Hepatocyte (in vitro differentiated cells): ENCODE measurements at regions not wholly inside any gene's neighbourhood (a gene's known extent, or its start where the extent isn't known, plus 50 kb on each side); places are given as distances from the start of the nearest gene placed in this dataset.

Experiments
- EZH2 ChIP-seq: fragments of 200-600 bp; sonication (generic); IDR thresholded peaks from 2 replicates; pipeline ENCODE4 v1.6.1; 2016; ENCODE audit warnings: antibody characterized with exemption, mild to moderate bottlenecking, borderline replicate concordance
- EZH2phosphoT487 ChIP-seq: fragments of 200-600 bp; sonication (generic); IDR thresholded peaks from one replicate; pipeline ENCODE4 v1.6.1; 2018; ENCODE audit warnings: antibody characterized with exemption, mild to moderate bottlenecking, low read depth, moderate library complexity; ENCODE audit not compliant: unreplicated experiment, severe bottlenecking
- TF ChIP-seq, protein P1 (sequence below): fragments of 200-600 bp; sonication (generic); IDR thresholded peaks from 2 replicates; pipeline ENCODE4 v1.5.1; 2016; ENCODE audit warnings: antibody characterized with exemption, mild to moderate bottlenecking; ENCODE audit not compliant: poor library complexity

DNA sequence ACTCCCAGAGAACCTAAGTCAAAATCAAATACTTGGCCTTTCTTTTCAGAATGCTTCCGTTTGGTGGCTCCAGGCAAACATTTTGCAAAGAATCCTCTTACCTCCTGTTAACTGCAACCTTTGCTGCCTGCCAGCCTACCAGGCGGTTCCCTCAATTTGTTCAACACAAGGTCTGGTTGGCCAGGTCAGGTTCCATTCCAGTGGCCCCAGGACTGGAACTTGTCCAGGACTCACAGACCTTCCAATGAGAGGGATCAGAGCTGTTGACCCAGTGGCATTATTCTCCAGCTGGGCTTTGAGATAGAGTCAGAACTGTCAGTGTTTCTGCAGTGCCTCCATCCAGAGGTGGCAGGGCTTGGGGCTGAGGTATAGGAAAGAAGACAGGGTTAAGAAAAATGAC is 137.0 kb downstream of the NEUROD6 start:
- TF ChIP-seq, protein P1, sequence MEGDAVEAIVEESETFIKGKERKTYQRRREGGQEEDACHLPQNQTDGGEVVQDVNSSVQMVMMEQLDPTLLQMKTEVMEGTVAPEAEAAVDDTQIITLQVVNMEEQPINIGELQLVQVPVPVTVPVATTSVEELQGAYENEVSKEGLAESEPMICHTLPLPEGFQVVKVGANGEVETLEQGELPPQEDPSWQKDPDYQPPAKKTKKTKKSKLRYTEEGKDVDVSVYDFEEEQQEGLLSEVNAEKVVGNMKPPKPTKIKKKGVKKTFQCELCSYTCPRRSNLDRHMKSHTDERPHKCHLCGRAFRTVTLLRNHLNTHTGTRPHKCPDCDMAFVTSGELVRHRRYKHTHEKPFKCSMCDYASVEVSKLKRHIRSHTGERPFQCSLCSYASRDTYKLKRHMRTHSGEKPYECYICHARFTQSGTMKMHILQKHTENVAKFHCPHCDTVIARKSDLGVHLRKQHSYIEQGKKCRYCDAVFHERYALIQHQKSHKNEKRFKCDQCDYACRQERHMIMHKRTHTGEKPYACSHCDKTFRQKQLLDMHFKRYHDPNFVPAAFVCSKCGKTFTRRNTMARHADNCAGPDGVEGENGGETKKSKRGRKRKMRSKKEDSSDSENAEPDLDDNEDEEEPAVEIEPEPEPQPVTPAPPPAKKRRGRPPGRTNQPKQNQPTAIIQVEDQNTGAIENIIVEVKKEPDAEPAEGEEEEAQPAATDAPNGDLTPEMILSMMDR: no peak
- TF ChIP-seq EZH2phosphoT487 (no peak), EZH2 (no peak)
